GF-D8 (cell line): ENCODE measurements at regions not wholly inside any gene's neighbourhood (a gene's known extent, or its start where the extent isn't known, plus 50 kb on each side); places are given as distances from the start of the nearest gene placed in this dataset.
"Not testable (repeated sequence)": the region's sequence is repeated elsewhere in the genome, so short reads cannot be mapped to it uniquely, and the experiment has no call there.

Experiments used
- DNase-seq: peaks from one replicate; lab custom pipeline; 2025; lab: John Stamatoyannopoulos, UW

- DNase-seq, result not testable (repeated sequence)
These were observed 281.6 kb upstream of the NOTCH2NLA start for GRCh38 chr1:146510248-146510983.

DNA sequence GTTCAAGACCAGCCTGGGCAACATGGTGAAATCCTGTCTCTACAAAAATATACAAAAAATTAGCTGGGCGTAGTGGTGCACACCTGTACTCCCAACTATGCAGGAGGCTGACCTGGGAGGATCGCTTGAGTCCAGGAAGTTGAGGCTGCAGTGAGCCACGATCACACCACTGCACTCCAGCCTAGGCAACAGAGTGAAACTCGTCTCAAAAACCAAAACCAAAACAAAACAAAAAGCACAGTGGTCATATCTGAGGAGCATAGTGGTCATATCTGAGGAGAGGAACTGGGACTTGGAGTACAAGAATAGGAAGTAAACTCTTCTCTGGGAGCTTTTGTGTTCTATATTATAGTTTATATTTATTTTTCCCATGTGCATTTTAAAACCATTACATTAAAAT, 275.3 kb upstream of the NOTCH2NLA start:
- DNase-seq, result not testable (repeated sequence)

DNA sequence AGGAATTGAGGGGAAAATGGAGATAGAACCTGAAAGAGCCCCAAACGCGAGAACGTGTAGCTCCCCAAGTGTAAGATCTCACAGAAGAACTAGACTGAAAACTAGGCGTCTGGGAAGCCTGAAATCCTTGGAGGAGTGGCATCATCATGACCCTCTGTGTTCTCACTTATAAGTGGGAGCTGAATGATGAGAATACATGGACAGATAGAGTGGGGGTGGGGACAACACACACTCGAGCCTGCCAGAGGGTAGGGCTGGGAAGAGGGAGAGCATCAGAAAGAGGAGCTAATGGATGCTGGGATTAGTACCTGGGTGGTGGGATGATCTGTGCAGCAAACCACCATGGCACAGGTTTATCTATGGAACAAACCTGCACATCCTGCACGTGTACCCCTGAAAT, 258.7 kb upstream of the NOTCH2NLA start:
- DNase-seq, result not testable (repeated sequence)

DNA sequence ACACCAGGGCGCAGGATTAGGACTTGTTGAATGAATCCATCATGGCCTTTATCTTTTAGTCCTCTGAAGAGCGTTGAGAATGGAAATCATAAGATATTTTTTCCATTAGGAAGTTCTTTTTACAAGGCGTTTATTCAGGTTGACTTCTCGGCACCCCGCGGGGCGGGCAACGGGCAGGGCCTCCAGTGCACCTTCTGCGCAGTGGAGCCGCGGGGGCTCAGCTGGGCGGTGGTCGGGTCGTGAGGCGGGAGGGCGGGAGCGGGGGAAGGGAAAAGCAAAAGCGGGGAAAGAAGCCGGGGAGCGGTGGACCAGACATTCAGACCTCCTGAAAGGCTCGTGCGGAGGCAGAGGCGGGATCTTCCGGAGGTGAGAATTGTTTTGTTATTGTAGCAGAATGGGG, 258.3 kb upstream of the NOTCH2NLA start:
- DNase-seq, result not testable (repeated sequence)

GRCh38 chr1:146486300-146487014, 257.6 kb upstream of the NOTCH2NLA start:
- not testable (repeated sequence) for DNase-seq

- not testable (repeated sequence) for DNase-seq
These were observed 255.4 kb upstream of the NOTCH2NLA start for GRCh38 chr1:146484195-146484594.

GRCh38 chr1:146479188-146479587, 250.4 kb upstream of the NOTCH2NLA start:
- DNase-seq, result not testable (repeated sequence)

DNA sequence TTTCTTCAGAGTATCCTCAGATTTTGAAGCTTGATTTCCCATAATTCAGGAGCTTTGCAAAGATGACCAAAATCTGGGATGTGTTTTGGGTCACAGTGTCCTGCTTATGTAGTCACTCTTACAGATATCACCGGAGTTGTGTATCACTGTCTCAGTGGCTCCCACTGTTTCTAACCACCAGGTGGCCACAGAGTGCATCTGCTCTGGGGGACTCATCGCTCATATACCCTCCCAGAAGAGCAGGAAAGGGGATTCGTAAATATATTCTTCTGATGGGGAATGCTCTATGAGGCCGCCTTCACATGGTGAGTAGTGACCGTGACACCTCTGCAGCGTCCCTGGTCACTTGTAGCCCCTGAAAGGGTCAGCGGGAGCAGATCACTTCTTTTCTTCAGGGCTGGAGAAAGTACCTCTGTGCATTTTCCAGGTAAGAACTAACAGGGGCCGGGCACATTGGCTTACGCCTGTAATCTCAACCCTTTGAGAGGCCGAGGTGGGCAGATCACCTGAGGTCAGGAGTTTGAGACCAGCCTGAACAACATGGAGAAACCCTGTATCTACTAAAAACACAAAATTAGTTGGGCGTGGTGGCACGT, 249.4 kb upstream of the NOTCH2NLA start:
- not testable (repeated sequence) for DNase-seq

- not testable (repeated sequence) for DNase-seq
These were observed 246.3 kb upstream of the NOTCH2NLA start for GRCh38 chr1:146475086-146475485.

- not testable (repeated sequence) for DNase-seq
These were observed 245.4 kb upstream of the NOTCH2NLA start for GRCh38 chr1:146474216-146474615.

DNA sequence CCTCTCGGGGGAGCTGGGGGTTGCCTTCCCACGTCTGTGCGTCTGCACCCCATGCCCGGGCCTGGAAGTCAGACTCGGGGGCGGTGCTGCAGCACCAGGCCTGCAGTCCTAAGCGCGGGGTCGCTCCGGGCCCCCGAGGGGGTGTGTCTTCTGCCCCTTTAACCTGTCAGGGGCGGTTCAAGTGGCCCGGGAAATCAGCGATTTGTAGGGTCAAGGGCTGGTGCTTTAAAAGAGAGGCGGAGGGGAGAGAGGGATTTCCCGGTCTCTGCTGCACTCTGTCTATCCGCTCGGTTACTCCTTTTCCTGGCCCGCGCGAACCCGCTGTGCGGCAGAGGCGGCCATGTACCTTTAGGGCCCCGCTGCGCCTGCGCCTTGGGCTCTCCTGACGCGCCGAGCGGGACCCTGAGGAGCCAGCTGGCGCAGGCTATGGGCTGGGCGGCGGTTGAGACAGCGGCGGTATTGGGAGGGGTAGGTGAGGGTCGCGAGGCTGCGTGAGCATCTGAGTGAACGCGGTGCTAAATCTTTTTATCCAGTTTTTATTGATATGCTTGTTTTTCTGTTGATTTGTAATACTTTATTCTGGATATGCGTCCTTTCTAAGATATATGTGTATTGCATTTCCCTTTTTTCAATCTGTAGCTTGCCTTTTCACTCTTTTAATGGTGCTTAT, 243.5 kb upstream of the NOTCH2NLA start:
- not testable (repeated sequence) for DNase-seq

GRCh38 chr1:146459939-146460338, 231.1 kb upstream of the NOTCH2NLA start:
- not testable (repeated sequence) for DNase-seq

DNA sequence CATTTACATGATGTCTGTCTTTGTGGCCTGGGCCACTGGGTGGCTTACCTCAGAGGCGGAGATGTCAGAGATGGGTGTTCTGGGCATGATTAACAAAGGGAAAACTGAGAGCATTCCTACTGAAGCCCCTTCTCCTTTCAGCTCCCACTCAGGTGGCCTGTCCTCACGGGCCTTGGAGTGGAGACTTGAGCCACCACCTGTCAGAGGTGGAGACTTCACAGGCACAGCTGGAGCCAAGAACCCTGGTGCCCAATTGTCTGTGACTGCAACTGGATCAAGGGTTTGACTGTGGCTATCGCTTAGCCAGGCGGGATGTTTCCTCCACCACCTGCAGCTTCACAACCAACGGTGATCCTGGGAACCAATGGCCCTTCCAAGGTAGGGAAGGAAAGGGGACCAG, 230.5 kb upstream of the NOTCH2NLA start:
- DNase-seq, result not testable (repeated sequence)

DNA sequence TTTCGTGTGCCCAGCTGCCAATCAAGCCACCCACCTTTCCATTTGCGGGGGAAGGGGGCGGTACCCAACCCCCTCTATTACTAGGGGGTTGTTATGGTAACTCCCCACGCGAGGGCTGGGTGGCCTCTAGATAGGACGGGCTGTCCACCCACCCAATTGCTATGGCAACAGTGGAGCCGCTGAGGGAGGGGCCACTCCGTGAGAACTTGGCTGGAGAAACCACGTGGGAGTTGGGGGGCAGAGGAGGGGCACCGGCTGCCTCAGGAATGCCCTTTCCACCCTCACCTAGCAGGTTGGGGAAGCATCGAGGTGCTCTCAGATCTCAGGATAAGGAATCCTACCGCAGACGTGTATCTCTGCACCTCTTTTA, 220.0 kb upstream of the NOTCH2NLA start:
- DNase-seq, result not testable (repeated sequence)

DNA sequence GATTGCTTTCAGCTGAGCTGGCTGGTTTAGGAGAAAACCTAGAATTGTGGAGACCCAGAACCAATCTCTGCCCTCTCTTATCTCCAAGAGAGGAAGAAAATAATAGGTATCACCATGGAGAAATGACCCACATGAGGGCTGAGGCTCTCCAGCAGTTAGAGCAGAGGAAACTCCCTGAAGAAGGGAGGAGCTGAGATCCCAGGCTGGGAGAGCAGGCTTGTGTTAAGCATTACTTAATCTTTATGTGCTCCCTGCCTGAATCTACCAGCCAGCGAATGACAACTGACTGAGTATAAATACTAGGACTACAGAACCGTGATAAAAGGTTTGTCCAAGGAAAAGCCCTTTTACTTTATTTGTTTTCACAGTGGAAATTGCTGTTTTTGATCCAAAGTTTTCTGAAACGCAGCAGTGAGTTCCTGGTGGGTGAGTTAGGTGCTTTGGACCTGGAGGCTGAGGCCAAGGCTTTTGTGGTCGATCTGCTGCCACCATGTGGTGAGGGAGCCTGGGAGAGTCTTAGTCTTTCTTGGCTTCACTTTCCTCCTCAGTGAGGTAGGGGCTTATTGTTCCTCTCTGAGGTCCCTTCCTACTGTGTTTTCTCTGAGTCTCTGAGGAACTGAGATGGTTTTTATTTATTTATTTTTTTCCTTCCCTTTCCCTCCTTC, 219.5 kb upstream of the NOTCH2NLA start:
- DNase-seq, result not testable (repeated sequence)

DNA sequence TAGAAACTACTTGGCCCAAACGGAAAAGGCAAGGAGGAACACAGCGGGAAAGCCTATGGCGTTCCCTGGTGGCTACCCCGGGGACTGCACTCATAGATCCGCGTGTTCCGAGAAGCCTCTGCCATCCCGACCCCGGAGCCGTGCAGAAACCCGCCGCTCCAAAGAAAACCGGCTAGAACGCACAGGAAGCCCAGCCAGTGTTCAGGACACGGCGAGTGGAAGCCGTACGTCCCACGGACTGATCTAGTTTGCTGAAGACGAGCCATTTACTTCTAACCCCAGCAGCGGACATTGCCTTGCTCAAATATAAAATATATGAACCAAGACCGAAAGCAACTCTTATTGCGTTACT, 215.0 kb upstream of the NOTCH2NLA start:
- not testable (repeated sequence) for DNase-seq

GRCh38 chr1:146443088-146443870, 214.5 kb upstream of the NOTCH2NLA start:
- DNase-seq, result not testable (repeated sequence)

GRCh38 chr1:146438543-146438942, 209.7 kb upstream of the NOTCH2NLA start:
- DNase-seq, result not testable (repeated sequence)

DNA sequence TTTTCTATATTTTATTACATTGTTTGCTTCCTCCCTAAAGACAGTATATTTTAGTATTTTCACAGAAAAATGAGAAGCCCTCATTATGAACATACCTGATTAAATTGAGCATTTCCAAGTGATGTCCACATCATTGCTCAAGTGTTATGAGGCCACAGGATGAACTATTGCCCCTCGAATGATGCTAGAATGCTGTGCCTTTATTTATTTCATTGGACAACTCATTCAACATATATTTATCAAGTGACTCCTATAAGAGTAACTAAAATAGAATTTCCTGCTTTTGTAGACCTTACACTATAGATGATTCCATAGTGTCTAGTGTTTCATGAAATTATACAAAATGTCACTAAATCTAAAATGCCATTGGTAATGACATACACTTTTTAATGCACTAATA, 187.8 kb upstream of the NOTCH2NLA start:
- not testable (repeated sequence) for DNase-seq

- DNase-seq, result not testable (repeated sequence)
These were observed 186.2 kb upstream of the NOTCH2NLA start for GRCh38 chr1:146415017-146415416.

GRCh38 chr1:146413911-146414310, 185.1 kb upstream of the NOTCH2NLA start:
- DNase-seq, result not testable (repeated sequence)
